Karpas-422 (cell line): ENCODE measurements at regions not wholly inside any gene's neighbourhood (a gene's known extent, or its start where the extent isn't known, plus 50 kb on each side); places are given as distances from the start of the nearest gene placed in this dataset.

Experiments used
- DNase-seq: peaks from one replicate; pipeline ENCODE4 v3.0.0-alpha.2; 2015
- H2AFZ ChIP-seq: fragments of 200-600 bp; sonication (generic); 2 replicates; pipeline ENCODE4 v1.6.1; 2014; ENCODE audit warnings: antibody characterized with exemption, low read length, mixed read lengths
- H3K27ac ChIP-seq: fragments of 200-600 bp; sonication (generic); 2 replicates; pipeline ENCODE4 v1.5.1; 2014; ENCODE audit warnings: mild to moderate bottlenecking, low read length, moderate library complexity
- H3K27me3 ChIP-seq: fragments of 200-600 bp; sonication (generic); 2 replicates; pipeline ENCODE4 v1.6.1; 2014; ENCODE audit warnings: low read length, mixed read lengths
- H3K36me3 ChIP-seq: fragments of 200-600 bp; sonication (generic); 2 replicates; pipeline ENCODE4 v1.6.1; 2014; ENCODE audit warnings: low read length, mixed read lengths; ENCODE audit not compliant: insufficient read depth
- H3K4me1 ChIP-seq: fragments of 200-600 bp; sonication (generic); 2 replicates; pipeline ENCODE4 v1.6.1; 2014; ENCODE audit warnings: mild to moderate bottlenecking, low read length, mixed read lengths
- H3K4me2 ChIP-seq: fragments of 200-600 bp; sonication (generic); 2 replicates; pipeline ENCODE4 v1.6.1; 2014; ENCODE audit warnings: low read length, low read depth, mild to moderate bottlenecking; ENCODE audit not compliant: poor library complexity, severe bottlenecking
- H3K4me3 ChIP-seq: fragments of 200-600 bp; sonication (generic); 2 replicates; pipeline ENCODE4 v1.5.1; 2014; ENCODE audit warnings: mild to moderate bottlenecking, antibody characterized with exemption, low read length, mixed read lengths
- H3K79me2 ChIP-seq: fragments of 200-600 bp; sonication (generic); 2 replicates; pipeline ENCODE4 v1.6.1; 2014; ENCODE audit warnings: mild to moderate bottlenecking, low read length, mixed read lengths
- H3K9ac ChIP-seq: fragments of 200-600 bp; sonication (generic); 2 replicates; pipeline ENCODE4 v1.6.0; 2014; ENCODE audit warnings: low read length
- H3K9me2 ChIP-seq: fragments of 200-600 bp; sonication (generic), shearing (Covaris generic); replicated peaks from 2 replicates; pipeline ENCODE4 v1.6.0; 2014; ENCODE audit warnings: mild to moderate bottlenecking, low read length, moderate library complexity; ENCODE audit not compliant: insufficient read depth
- H3K9me3 ChIP-seq: fragments of 300-700, 200-600 bp; sonication (generic); 2 replicates; pipeline ENCODE4 v1.6.1; 2014; ENCODE audit warnings: low read length, mixed read lengths
- H4K20me1 ChIP-seq: fragments of 200-600 bp; sonication (generic); 2 replicates; pipeline ENCODE4 v1.6.1; 2014; ENCODE audit warnings: mild to moderate bottlenecking, antibody characterized with exemption, low read length, low read depth; ENCODE audit not compliant: insufficient read depth

GRCh38 chr2:104708967-104709366 is 144.9 kb upstream of the POU3F3 start:
- Histone ChIP-seq H3K36me3 (no peaks in the 10 kb centered on the region), H2AFZ (no peak overlapping the region), H3K4me3 (no peak overlapping the region), H3K4me2 (no peak overlapping the region), H3K27ac (no peak overlapping the region), H3K4me1 (no peaks in the 10 kb centered on the region), H3K27me3 (no peaks in the 10 kb centered on the region), H3K9me2 (no peaks in the 10 kb centered on the region), H3K9me3 (no peaks in the 10 kb centered on the region), H4K20me1 (no peaks in the 10 kb centered on the region), H3K9ac (no peak overlapping the region), H3K79me2 (no peaks in the 10 kb centered on the region)
- no peak for DNase-seq

DNA sequence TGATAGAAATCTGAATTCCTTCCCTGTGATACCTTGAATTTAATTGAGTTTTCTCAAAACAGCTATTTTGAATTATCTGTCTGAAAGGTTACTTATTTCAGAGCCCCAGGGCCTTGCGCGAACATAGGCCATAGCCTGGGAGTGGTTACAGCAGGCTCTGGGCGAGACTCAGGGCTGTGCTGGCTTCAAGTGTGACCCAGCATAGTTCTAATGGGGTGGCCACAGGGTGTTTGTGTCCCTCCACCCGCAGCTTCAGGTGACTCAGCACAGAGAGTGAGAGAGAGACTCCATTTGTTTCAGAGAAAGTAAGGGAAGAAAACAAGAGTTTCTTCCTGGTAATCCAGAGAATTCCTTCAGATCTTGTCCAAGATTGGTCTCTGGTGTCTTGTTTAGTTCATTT is 137.9 kb upstream of the POU3F3 start:
- no peaks in the 10 kb centered on the region for H3K27me3 ChIP-seq
- no peaks in the 10 kb centered on the region for H3K9me3 ChIP-seq
- H3K27ac ChIP-seq = no peak overlapping the region
- H3K4me3 ChIP-seq = no peak overlapping the region
- no peak for DNase-seq
- no peaks in the 10 kb centered on the region for H3K36me3 ChIP-seq
- H2AFZ ChIP-seq = no peak overlapping the region
- H3K79me2 ChIP-seq = no peaks in the 10 kb centered on the region
- H3K9ac ChIP-seq = no peak overlapping the region
- H4K20me1 ChIP-seq = no peaks in the 10 kb centered on the region
- H3K9me2 ChIP-seq = no peaks in the 10 kb centered on the region
- H3K4me2 ChIP-seq = no peak overlapping the region
- H3K4me1 ChIP-seq = no peaks in the 10 kb centered on the region

GRCh38 chr2:104733226-104733943 is 120.5 kb upstream of the POU3F3 start:
- no peaks in the 10 kb centered on the region for H3K9me2 ChIP-seq
- no peak overlapping the region for H2AFZ ChIP-seq
- no peaks in the 10 kb centered on the region for H3K36me3 ChIP-seq
- no peaks in the 10 kb centered on the region for H3K27me3 ChIP-seq
- H3K4me2 ChIP-seq = no peak overlapping the region
- peak; percentile 84 for DNase-seq
- H3K4me1 ChIP-seq = no peaks in the 10 kb centered on the region
- no peak overlapping the region for H3K27ac ChIP-seq
- H3K4me3 ChIP-seq = no peak overlapping the region
- H3K79me2 ChIP-seq = no peaks in the 10 kb centered on the region
- H3K9ac ChIP-seq = no peak overlapping the region
- no peaks in the 10 kb centered on the region for H4K20me1 ChIP-seq
- H3K9me3 ChIP-seq = no peaks in the 10 kb centered on the region

DNA sequence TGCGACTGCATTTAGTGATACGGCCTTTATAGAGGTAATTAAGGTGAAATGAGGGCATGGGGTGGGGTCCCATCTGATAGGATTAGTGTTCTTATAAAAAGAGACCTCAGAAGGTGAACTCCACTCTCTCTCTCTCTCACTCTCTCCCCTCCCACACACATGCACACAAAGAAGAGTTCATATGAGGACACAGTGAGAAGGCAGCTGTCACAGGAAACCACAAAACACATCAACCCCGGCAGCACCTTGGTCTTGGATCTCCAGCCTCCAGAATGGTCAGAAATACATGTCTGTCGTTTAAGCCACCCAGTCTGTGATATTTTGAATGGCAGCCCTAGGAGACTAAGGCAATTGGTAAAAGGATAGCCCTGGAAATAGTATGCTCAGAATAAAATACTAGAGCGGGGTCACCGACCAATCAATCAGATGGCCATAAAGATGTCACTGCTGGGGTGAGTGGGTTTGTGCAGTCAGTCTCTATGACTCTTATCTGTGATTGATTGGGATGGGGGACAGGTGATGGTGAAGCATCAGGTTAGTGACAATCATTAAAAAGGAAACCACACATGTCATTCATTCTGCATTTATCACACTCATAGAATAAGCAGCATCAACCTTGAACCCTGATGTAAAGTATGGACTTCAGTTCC is 118.9 kb upstream of the POU3F3 start:
- no peaks in the 10 kb centered on the region for H3K36me3 ChIP-seq
- H3K4me2 ChIP-seq = no peak overlapping the region
- no peaks in the 10 kb centered on the region for H3K9me3 ChIP-seq
- H3K9me2 ChIP-seq = no peaks in the 10 kb centered on the region
- no peak overlapping the region for H3K27ac ChIP-seq
- no peaks in the 10 kb centered on the region for H4K20me1 ChIP-seq
- H3K27me3 ChIP-seq = no peaks in the 10 kb centered on the region
- DNase-seq = no peak
- H3K79me2 ChIP-seq = no peaks in the 10 kb centered on the region
- H2AFZ ChIP-seq = no peak overlapping the region
- H3K9ac ChIP-seq = no peak overlapping the region
- H3K4me1 ChIP-seq = no peaks in the 10 kb centered on the region
- H3K4me3 ChIP-seq = no peak overlapping the region

GRCh38 chr2:104736026-104736425 is 117.9 kb upstream of the POU3F3 start:
- Histone ChIP-seq H3K36me3 (no peaks in the 10 kb centered on the region), H3K27ac (no peak overlapping the region), H3K27me3 (no peaks in the 10 kb centered on the region), H3K9ac (no peak overlapping the region), H3K79me2 (no peaks in the 10 kb centered on the region), H3K4me1 (no peaks in the 10 kb centered on the region), H3K9me2 (no peaks in the 10 kb centered on the region), H3K4me2 (no peak overlapping the region), H2AFZ (no peak overlapping the region), H3K9me3 (no peaks in the 10 kb centered on the region), H4K20me1 (no peaks in the 10 kb centered on the region), H3K4me3 (no peak overlapping the region)
- no peak for DNase-seq

GRCh38 chr2:104741860-104742259 is 112.1 kb upstream of the POU3F3 start:
- no peak for DNase-seq
- Histone ChIP-seq H3K27me3 (no peaks in the 10 kb centered on the region), H3K9ac (no peak overlapping the region), H4K20me1 (no peaks in the 10 kb centered on the region), H3K79me2 (no peaks in the 10 kb centered on the region), H2AFZ (no peak overlapping the region), H3K36me3 (no peaks in the 10 kb centered on the region), H3K27ac (no peak overlapping the region), H3K4me1 (no peaks in the 10 kb centered on the region), H3K4me3 (no peak overlapping the region), H3K9me2 (no peaks in the 10 kb centered on the region), H3K9me3 (no peaks in the 10 kb centered on the region), H3K4me2 (no peak overlapping the region)

DNA sequence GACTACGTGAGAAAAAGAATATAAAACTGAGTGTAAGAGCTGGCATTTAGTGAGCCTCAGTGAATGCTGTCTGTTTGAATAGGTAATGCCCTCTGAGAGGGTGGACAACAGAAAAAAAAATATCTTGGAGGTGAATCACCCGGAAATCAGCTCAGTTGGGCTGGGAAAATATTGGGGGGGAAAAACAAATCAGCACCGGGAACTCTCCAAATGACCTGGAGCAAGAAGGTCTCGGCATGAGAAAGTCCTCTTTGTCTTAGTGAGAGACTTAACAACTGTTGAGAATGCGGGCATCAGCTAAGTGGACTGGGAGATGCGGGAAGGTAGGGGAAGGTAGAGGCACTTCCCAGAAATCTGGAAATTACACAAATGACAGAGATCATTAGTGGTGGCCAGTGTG is 109.4 kb upstream of the POU3F3 start:
- no peak for DNase-seq
- Histone ChIP-seq H3K4me1 (no peaks in the 10 kb centered on the region), H3K4me3 (no peak overlapping the region), H2AFZ (no peak overlapping the region), H3K9ac (no peak overlapping the region), H3K27ac (no peak overlapping the region), H3K79me2 (no peaks in the 10 kb centered on the region), H4K20me1 (no peaks in the 10 kb centered on the region), H3K9me3 (no peaks in the 10 kb centered on the region), H3K9me2 (no peaks in the 10 kb centered on the region), H3K27me3 (no peaks in the 10 kb centered on the region), H3K36me3 (no peaks in the 10 kb centered on the region), H3K4me2 (no peak overlapping the region)

GRCh38 chr2:104745846-104746245 is 108.1 kb upstream of the POU3F3 start:
- DNase-seq = no peak
- Histone ChIP-seq H3K9ac (no peak overlapping the region), H3K9me2 (no peaks in the 10 kb centered on the region), H3K27ac (no peak overlapping the region), H3K79me2 (no peaks in the 10 kb centered on the region), H4K20me1 (no peaks in the 10 kb centered on the region), H3K4me3 (no peak overlapping the region), H3K27me3 (no peaks in the 10 kb centered on the region), H3K9me3 (no peaks in the 10 kb centered on the region), H2AFZ (no peak overlapping the region), H3K4me2 (no peak overlapping the region), H3K4me1 (no peaks in the 10 kb centered on the region), H3K36me3 (no peaks in the 10 kb centered on the region)
